DND-41 (cell line): ENCODE measurements at regions not wholly inside any gene's neighbourhood (a gene's known extent, or its start where the extent isn't known, plus 50 kb on each side); places are given as distances from the start of the nearest gene placed in this dataset.

Experiments
- ATAC-seq: fragments of 200-7000 bp; cut with Tn5 transposase; 3 replicates; pipeline ENCODE4 v1.9.1; 2021; ENCODE audit warnings: low read depth; ENCODE audit not compliant: insufficient read depth
- DNase-seq: peaks from one replicate; pipeline ENCODE4 v3.0.0-alpha.2; 2020
- H2AFZ ChIP-seq: 2 replicates; pipeline ENCODE4 v1.6.0; 2012; ENCODE audit warnings: low read depth, low read length
- H3K27ac ChIP-seq: 2 replicates; pipeline ENCODE4 v1.5.1; 2012; ENCODE audit warnings: low read length, inconsistent platforms
- H3K27me3 ChIP-seq: fragments of 200-600 bp; sonication (generic); 2 replicates; pipeline ENCODE4 v1.6.0; 2012; ENCODE audit warnings: low read length, mild to moderate bottlenecking, inconsistent platforms; ENCODE audit not compliant: insufficient read depth, poor library complexity
- H3K36me3 ChIP-seq: 2 replicates; pipeline ENCODE4 v1.5.1; 2012; ENCODE audit warnings: low read length, inconsistent platforms; ENCODE audit not compliant: insufficient read depth
- H3K4me1 ChIP-seq: 2 replicates; pipeline ENCODE4 v1.5.1; 2012; ENCODE audit warnings: mild to moderate bottlenecking, low read length; ENCODE audit not compliant: insufficient read depth
- H3K4me2 ChIP-seq: 2 replicates; pipeline ENCODE4 v1.6.0; 2012; ENCODE audit warnings: mild to moderate bottlenecking, moderate library complexity, low read length, inconsistent platforms; ENCODE audit not compliant: insufficient read depth
- H3K4me3 ChIP-seq, 2 experiments: fragments of 200-600 bp in 1 of 2; shearing (Covaris generic) in 1 of 2; 2 replicates each; pipeline ENCODE4 v1.5.1; 2012 to 2016; ENCODE audit warnings: inconsistent platforms in 2 of 2, low read length in 2 of 2, mild to moderate bottlenecking in 2 of 2, low read depth in 1 of 2, moderate library complexity in 1 of 2
- H3K79me2 ChIP-seq: 2 replicates; pipeline ENCODE4 v1.6.0; 2012; ENCODE audit warnings: low read length, inconsistent platforms; ENCODE audit not compliant: insufficient read depth
- H3K9ac ChIP-seq: 2 replicates; pipeline ENCODE4 v1.6.0; 2012; ENCODE audit warnings: low read depth, mild to moderate bottlenecking, inconsistent platforms, low read length, moderate library complexity
- H3K9me3 ChIP-seq: 2 replicates; pipeline ENCODE4 v1.5.1; 2012; ENCODE audit warnings: low read length, moderate library complexity, mild to moderate bottlenecking, inconsistent platforms; ENCODE audit not compliant: insufficient read depth, severe bottlenecking
- H4K20me1 ChIP-seq: 2 replicates; pipeline ENCODE4 v1.6.0; 2012; ENCODE audit warnings: low read length; ENCODE audit not compliant: insufficient read depth
- CTCF ChIP-seq: IDR thresholded peaks from 2 replicates; pipeline ENCODE4 v1.5.1; 2012; ENCODE audit warnings: borderline replicate concordance, low read length, moderate library complexity, mild to moderate bottlenecking; ENCODE audit not compliant: poor library complexity, severe bottlenecking; ENCODE audit errors: extremely low read depth
- EZH2 ChIP-seq: IDR thresholded peaks from 3 replicates; pipeline ENCODE4 v1.6.1; 2012; ENCODE audit warnings: borderline replicate concordance, low read depth, mild to moderate bottlenecking, moderate library complexity, low read length, inconsistent platforms; ENCODE audit not compliant: severe bottlenecking

GRCh38 chr1:240672132-240672811 lies 60.3 kb upstream of the GREM2 start:
- Histone ChIP-seq H2AFZ (no peak overlapping the region), H3K27ac (no peak overlapping the region), H3K9me3 (no peaks in the 10 kb centered on the region), H3K36me3 (no peaks in the 10 kb centered on the region), H3K9ac (no peak overlapping the region), H3K4me3 (no peak overlapping the region), H3K4me1 (no peaks in the 10 kb centered on the region), H3K27me3 (no peaks in the 10 kb centered on the region), H3K79me2 (no peaks in the 10 kb centered on the region), H4K20me1 (no peaks in the 10 kb centered on the region), H3K4me2 (no peak overlapping the region)
- DNase-seq (no peak), ATAC-seq (no peak)
- TF ChIP-seq EZH2: no peak
- TF ChIP-seq CTCF: no peak

- Histone ChIP-seq H3K79me2 (no peaks in the 10 kb centered on the region), H3K9me3 (no peaks in the 10 kb centered on the region), H2AFZ (no peak overlapping the region), H3K4me1 (peaks cover 7% of the 10 kb centered on the region), H3K27ac (no peak overlapping the region), H4K20me1 (no peaks in the 10 kb centered on the region), H3K36me3 (no peaks in the 10 kb centered on the region), H3K27me3 (no peaks in the 10 kb centered on the region), H3K9ac (no peak overlapping the region), H3K4me3 (no peak overlapping the region), H3K4me2 (no peak overlapping the region)
- ATAC-seq: no peak
- TF ChIP-seq EZH2 (no peak), CTCF (no peak)
- no peak for DNase-seq
These were observed 55.4 kb upstream of the GREM2 start for GRCh38 chr1:240667351-240667750.

- no peak overlapping the region for H3K9ac ChIP-seq
- ATAC-seq (peak; percentile 89), DNase-seq (peak; percentile 17)
- H3K4me2 ChIP-seq: no peak overlapping the region
- H3K79me2 ChIP-seq: no peaks in the 10 kb centered on the region
- H3K4me1 ChIP-seq: peaks cover 7% of the 10 kb centered on the region
- no peaks in the 10 kb centered on the region for H4K20me1 ChIP-seq
- no peaks in the 10 kb centered on the region for H3K9me3 ChIP-seq
- no peak overlapping the region for H3K4me3 ChIP-seq
- H2AFZ ChIP-seq: 0 out of 2 replicates have a peak overlapping the region, but pooled peaks have one; percentile 3
- TF ChIP-seq EZH2 (no peak), CTCF (no peak)
- H3K27ac ChIP-seq: no peak overlapping the region
- H3K36me3 ChIP-seq: no peaks in the 10 kb centered on the region
- H3K27me3 ChIP-seq: no peaks in the 10 kb centered on the region
These were observed 54.7 kb upstream of the GREM2 start for GRCh38 chr1:240666568-240667198.
